Activated T-helper 1 cell treated with Interleukin-2 at 50 U/mL for 16 hours (primary cell): ENCODE measurements at regions not wholly inside any gene's neighbourhood (a gene's known extent, or its start where the extent isn't known, plus 50 kb on each side); places are given as distances from the start of the nearest gene placed in this dataset.

Experiments used
- DNase-seq: peaks from one replicate; pipeline ENCODE4 v3.0.0-alpha.2; 2020; ENCODE audit warnings: low read depth

GRCh38 chr16:26189536-26189935 is 497.8 kb downstream of the HS3ST4 start:
- DNase-seq: no peak

DNA sequence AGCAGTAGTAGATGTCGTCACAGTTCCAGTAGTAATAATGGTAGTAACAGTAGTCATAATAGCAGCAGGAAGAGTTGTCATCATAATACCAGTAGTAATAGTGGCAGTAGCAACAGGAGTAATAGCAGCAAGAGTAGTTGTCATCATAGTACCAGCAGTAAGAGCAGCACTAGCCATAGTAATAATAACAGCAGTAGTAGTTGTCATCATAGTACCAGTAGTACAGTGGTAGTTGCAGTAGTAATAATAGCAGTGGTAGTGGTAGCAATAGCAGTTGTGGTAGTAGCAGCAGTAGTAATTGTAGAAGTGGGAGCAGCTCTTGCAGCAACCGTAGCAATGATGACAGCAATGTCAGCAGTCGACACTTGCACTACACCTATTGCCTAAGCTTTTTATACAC is 502.8 kb downstream of the HS3ST4 start:
- no peak for DNase-seq

- DNase-seq: no peak
Measured at GRCh38 chr16:26195225-26195624, 503.5 kb downstream of the HS3ST4 start.

GRCh38 chr16:26196310-26196709 is 504.6 kb downstream of the HS3ST4 start:
- DNase-seq: no peak

- no peak for DNase-seq
Measured at GRCh38 chr16:26196802-26197201, 505.0 kb downstream of the HS3ST4 start.

DNA sequence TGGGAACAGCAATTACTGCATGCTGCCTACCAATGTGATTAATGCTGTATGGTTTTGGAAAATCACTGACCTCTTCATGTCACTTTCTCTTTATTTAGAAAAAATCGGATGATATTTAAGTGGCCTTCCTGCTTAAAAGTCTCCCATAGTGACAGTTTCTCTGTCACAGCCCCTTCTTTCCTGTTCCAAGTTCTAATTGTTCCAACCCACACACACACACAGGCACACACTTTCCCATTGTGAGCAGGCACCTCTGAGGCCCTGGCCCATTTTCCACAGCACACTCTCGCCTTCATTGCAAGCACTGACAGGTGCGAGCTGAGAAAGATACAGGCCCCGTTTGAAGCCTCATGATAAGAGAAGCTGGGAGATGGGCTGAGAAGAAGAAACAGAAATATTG is 505.9 kb downstream of the HS3ST4 start:
- no peak for DNase-seq

DNA sequence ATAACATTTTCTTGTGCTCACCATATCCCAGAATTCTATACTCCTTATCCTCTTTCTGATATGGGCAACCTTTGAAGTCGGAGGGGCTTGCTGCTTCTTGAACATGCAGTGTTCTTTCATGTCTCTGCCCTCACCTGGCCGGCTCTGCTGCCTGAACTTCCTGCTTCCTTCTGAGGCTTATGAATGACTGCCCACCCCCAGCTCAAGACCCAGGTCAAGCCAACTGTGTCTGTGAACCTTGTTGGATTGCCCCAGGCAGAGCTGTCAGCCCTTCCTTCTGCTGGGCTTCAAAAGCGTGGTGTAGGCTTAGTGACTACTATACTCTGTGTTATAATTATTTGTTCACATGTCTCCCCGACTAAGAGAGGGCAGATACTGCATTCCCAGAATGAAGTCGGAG is 506.5 kb downstream of the HS3ST4 start:
- DNase-seq: no peak

GRCh38 chr16:26204138-26204537 is 512.4 kb downstream of the HS3ST4 start:
- DNase-seq: no peak

- DNase-seq: no peak
Measured at GRCh38 chr16:26211542-26211941, 519.8 kb downstream of the HS3ST4 start.

- DNase-seq: no peak
Measured at GRCh38 chr16:26212599-26212998, 520.8 kb downstream of the HS3ST4 start.

GRCh38 chr16:26214581-26215174 is 522.9 kb downstream of the HS3ST4 start:
- DNase-seq: no peak

GRCh38 chr16:26220894-26221293 is 529.1 kb downstream of the HS3ST4 start:
- DNase-seq: no peak

GRCh38 chr16:26231647-26232046 is 539.9 kb downstream of the HS3ST4 start:
- DNase-seq: no peak

DNA sequence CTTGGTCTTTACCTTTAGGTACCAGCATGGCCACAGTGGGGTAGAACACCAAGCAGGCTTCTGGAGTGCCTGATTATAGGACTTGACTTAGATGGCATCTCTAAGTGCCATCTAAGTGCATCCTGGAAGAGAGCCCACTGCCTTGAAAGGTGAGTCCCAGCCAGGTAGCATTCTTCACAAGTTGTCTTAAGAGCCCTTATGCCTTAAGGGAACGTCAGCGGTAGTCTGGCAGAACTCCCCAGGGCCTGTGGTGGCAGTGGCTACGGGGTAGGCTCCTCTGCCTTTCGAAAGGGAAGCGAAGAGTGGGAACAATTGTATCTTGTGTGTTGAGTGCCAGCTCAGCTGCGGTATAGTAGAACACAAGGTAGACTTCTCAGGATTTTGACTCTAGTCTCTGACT is 549.0 kb downstream of the HS3ST4 start:
- no peak for DNase-seq

DNA sequence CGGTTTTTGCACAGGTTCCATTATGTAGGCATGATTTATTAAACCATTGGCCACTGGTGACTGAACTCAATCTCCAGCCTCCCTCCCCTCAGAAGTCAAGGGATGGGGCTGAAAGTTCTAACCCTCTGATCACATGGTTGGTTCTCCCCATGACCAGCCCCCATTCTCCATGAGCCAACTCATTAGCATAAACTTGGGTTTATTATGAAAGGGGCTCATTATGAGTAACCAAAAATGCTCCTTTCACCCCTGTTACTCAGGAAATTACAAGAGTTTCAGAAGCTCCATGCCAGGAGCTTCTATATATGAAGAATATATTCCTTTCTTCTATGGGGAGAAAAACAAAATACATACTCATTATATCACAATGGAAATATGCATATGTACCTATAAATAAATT is 555.3 kb downstream of the HS3ST4 start:
- DNase-seq: no peak

GRCh38 chr16:26252598-26252997 is 560.8 kb downstream of the HS3ST4 start:
- no peak for DNase-seq

DNA sequence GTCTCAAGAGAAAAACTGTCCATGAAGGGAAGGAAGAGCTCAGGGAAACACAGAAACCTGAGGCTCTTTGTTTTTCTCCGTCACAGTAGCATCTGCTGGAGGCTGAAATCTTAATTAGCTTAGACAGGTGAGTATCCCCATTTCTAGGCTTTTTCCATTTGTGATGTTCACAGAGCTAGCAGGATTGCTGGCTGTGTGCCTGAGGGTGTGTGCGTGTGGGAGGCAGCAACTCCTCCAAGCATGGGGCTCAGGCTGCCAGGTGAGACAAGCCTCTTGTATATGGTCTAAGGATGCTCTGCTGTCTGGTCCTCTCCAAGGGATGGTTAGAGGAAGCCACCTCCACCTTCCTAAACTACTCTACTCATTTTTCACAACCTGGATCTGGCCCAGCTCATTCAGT is 569.9 kb downstream of the HS3ST4 start:
- DNase-seq: no peak

GRCh38 chr16:26263406-26263805 is 571.6 kb downstream of the HS3ST4 start:
- no peak for DNase-seq

GRCh38 chr16:26267641-26268040 is 575.9 kb downstream of the HS3ST4 start:
- DNase-seq: no peak

GRCh38 chr16:26269673-26270072 is 577.9 kb downstream of the HS3ST4 start:
- DNase-seq: no peak

GRCh38 chr16:26273607-26274006 is 581.8 kb downstream of the HS3ST4 start:
- DNase-seq: no peak

- DNase-seq: no peak
Measured at GRCh38 chr16:26275021-26275590, 583.3 kb downstream of the HS3ST4 start.

DNA sequence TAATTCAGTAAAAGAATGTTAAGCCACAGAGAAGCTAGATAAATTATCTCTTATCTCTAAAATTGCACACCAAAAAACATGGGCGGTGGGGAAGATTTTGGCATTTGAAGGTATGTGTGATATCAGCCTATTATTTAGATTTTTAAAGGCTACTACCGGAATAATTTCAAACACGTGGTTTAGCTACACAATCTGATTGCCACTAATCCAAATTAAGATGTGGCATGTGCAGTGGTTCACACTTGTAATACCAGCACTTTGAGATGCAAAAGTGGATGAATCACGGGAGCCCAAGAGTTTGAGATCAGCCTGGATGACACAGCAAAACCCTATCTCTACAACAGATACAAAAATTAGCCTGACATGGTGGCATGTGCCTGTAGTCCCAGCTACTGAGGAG is 584.5 kb downstream of the HS3ST4 start:
- DNase-seq: no peak

DNA sequence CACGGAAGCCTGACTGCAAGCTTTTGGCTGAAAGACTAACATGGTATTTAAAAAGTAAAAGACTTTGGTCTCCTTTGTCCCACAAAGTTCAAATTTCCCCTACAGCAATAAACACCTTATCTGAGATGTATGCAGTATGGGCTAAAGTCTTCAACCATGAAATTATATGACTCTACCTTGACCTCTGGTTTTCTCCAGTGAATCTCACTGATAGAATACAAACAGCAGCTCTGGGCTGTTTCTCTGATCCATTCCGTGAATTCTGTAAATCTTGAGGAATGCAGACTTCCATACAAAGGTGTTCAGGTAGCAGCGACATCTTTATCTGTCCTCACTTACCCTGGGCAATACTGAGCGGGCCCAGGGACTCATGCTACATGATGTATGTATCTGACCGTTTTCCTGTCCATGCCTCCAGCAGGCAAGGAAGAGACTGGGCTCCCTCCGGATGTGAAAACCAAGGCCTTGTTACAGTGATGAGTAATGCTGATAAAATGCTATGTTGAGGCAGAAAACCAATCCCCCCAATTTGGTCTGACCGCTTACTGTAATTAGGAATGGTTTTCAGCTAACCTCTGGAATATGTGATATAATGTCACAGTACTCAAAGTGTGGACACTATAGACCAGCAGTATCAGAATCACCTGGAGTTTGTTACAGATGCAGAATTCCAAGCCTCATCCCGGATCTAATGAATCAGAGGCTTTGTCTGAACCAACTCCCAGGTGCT is 589.8 kb downstream of the HS3ST4 start:
- DNase-seq: no peak
